ENCODE measurements at regions not wholly inside any gene's neighbourhood (a gene's known extent, or its start where the extent isn't known, plus 50 kb on each side); places are given as distances from the start of the nearest gene placed in this dataset.

DNA sequence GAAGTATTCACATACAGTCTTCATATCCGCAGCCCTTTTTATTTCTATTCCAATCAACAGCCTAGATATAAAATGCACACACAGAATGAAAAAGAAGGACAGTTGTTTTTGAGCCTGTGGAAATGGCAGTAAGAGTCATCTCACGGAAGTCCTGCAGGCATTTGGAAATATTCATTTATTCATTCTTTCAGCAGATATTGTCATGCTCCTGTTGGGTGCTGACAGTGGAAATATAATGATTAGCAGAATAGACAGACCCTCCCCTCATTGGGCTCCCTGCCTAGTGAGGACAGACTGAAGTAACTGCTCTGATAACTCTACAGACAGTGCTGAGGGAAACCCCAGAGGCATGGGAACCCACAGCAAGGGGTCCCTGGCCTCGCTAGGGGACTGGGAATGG, 392.3 kb downstream of the FOXO1 start:
- no peaks in the 10 kb centered on the region for H3K9me3 ChIP-seq (ENCODE audit: low read length)
- peaks cover 25% of the 10 kb centered on the region for H3K4me1 ChIP-seq (ENCODE audit: insufficient read depth, low read length, severe bottlenecking)
- H3K27me3 ChIP-seq (ENCODE audit: insufficient read depth, low read length), result no peaks in the 10 kb centered on the region
- H3K4me3 ChIP-seq (ENCODE audit: low read depth, low read length, poor library complexity, severe bottlenecking), result no peak overlapping the region
- H3K9ac ChIP-seq (ENCODE audit: low read length), result no peak overlapping the region
- no peaks in the 10 kb centered on the region for H3K36me3 ChIP-seq (ENCODE audit: insufficient read depth, low read length)
- no peaks in the 10 kb centered on the region for H3F3A ChIP-seq (ENCODE audit: insufficient read depth, low read length)
- H2AFZ ChIP-seq (ENCODE audit: low read length), result no peak overlapping the region
- no peak for TF ChIP-seq EZH2 (IDR thresholded peaks at IDR 0.05; ENCODE audit: borderline replicate concordance, low read length)
- TF ChIP-seq, protein P1, sequence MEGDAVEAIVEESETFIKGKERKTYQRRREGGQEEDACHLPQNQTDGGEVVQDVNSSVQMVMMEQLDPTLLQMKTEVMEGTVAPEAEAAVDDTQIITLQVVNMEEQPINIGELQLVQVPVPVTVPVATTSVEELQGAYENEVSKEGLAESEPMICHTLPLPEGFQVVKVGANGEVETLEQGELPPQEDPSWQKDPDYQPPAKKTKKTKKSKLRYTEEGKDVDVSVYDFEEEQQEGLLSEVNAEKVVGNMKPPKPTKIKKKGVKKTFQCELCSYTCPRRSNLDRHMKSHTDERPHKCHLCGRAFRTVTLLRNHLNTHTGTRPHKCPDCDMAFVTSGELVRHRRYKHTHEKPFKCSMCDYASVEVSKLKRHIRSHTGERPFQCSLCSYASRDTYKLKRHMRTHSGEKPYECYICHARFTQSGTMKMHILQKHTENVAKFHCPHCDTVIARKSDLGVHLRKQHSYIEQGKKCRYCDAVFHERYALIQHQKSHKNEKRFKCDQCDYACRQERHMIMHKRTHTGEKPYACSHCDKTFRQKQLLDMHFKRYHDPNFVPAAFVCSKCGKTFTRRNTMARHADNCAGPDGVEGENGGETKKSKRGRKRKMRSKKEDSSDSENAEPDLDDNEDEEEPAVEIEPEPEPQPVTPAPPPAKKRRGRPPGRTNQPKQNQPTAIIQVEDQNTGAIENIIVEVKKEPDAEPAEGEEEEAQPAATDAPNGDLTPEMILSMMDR (IDR thresholded peaks at IDR 0.05; ENCODE audit: low read length), result no peak
- no peaks in the 10 kb centered on the region for H3K79me2 ChIP-seq (ENCODE audit: insufficient read depth, low read length)
- no peak overlapping the region for H3K27ac ChIP-seq (ENCODE audit: low read depth, low read length, poor library complexity, severe bottlenecking)
- no peaks in the 10 kb centered on the region for H3K9me2 ChIP-seq (ENCODE audit: low read depth, low read length)
- no peak overlapping the region for H3K4me2 ChIP-seq (ENCODE audit: low read length)
- H4K20me1 ChIP-seq (ENCODE audit: insufficient read depth, low read length), result no peaks in the 10 kb centered on the region

DNA sequence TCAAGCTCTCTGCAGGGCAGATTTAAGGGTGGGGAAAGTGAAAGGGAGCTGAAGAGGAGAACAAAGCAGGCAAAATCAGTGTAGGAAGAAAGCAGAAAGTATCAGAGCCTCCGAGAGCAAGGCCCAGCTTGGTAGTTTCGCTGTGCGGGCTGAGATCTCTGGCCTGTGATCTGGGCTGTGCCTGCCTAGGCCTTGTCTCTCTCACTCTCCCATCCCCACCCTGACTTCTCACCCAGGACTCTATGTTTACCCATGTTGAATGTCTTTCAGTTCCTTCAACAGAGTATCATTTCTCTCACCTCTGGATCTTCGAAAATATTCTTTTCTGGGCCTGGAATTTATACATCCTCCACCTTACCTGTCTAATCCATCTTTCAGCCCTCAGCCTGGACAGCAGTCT, 391.3 kb downstream of the FOXO1 start:
- Histone ChIP-seq H3K27ac (ENCODE audit: low read depth, low read length, poor library complexity, severe bottlenecking) (no peak overlapping the region), H3K27me3 (ENCODE audit: insufficient read depth, low read length) (no peaks in the 10 kb centered on the region), H3K4me3 (ENCODE audit: low read depth, low read length, poor library complexity, severe bottlenecking) (no peak overlapping the region), H3K9me2 (ENCODE audit: low read depth, low read length) (no peaks in the 10 kb centered on the region), H3K9me3 (ENCODE audit: low read length) (no peaks in the 10 kb centered on the region), H2AFZ (ENCODE audit: low read length) (no peak overlapping the region), H3K79me2 (ENCODE audit: insufficient read depth, low read length) (no peaks in the 10 kb centered on the region), H3F3A (ENCODE audit: insufficient read depth, low read length) (no peaks in the 10 kb centered on the region), H3K4me1 (ENCODE audit: insufficient read depth, low read length, severe bottlenecking) (peaks cover 25% of the 10 kb centered on the region), H3K4me2 (ENCODE audit: low read length) (no peak overlapping the region), H3K9ac (ENCODE audit: low read length) (no peak overlapping the region), H3K36me3 (ENCODE audit: insufficient read depth, low read length) (no peaks in the 10 kb centered on the region), H4K20me1 (ENCODE audit: insufficient read depth, low read length) (no peaks in the 10 kb centered on the region)
- TF ChIP-seq, protein P1 (IDR thresholded peaks at IDR 0.05; ENCODE audit: low read length), result no peak
- no peak for TF ChIP-seq EZH2 (IDR thresholded peaks at IDR 0.05; ENCODE audit: borderline replicate concordance, low read length)

DNA sequence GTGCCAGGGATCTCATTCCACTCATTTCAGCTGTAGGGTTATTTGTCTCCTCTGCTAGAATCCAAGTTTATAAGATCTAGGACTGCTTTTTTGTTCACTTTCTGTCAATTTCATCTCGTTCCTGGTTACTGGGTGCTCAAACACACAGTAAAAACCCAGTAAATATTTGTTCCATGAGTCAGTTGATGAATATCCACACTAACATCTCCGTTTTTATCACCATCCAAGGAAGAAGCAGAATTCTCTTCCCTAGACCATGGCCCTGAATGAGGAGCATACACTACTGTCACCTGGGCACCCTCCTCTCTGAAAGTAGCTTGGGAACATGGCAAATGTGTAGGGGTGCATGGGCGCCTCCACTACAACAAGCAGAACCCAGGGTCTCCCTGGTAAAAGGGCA, 390.8 kb downstream of the FOXO1 start:
- Histone ChIP-seq H3F3A (ENCODE audit: insufficient read depth, low read length) (no peaks in the 10 kb centered on the region), H3K4me2 (ENCODE audit: low read length) (no peak overlapping the region), H4K20me1 (ENCODE audit: insufficient read depth, low read length) (no peaks in the 10 kb centered on the region), H3K4me1 (ENCODE audit: insufficient read depth, low read length, severe bottlenecking) (peaks cover 25% of the 10 kb centered on the region), H3K9ac (ENCODE audit: low read length) (no peak overlapping the region), H3K27me3 (ENCODE audit: insufficient read depth, low read length) (no peaks in the 10 kb centered on the region), H3K27ac (ENCODE audit: low read depth, low read length, poor library complexity, severe bottlenecking) (no peak overlapping the region), H2AFZ (ENCODE audit: low read length) (no peak overlapping the region), H3K9me2 (ENCODE audit: low read depth, low read length) (no peaks in the 10 kb centered on the region), H3K36me3 (ENCODE audit: insufficient read depth, low read length) (no peaks in the 10 kb centered on the region), H3K79me2 (ENCODE audit: insufficient read depth, low read length) (no peaks in the 10 kb centered on the region), H3K4me3 (ENCODE audit: low read depth, low read length, poor library complexity, severe bottlenecking) (no peak overlapping the region), H3K9me3 (ENCODE audit: low read length) (no peaks in the 10 kb centered on the region)
- TF ChIP-seq, protein P1 (IDR thresholded peaks at IDR 0.05; ENCODE audit: low read length), result no peak
- no peak for TF ChIP-seq EZH2 (IDR thresholded peaks at IDR 0.05; ENCODE audit: borderline replicate concordance, low read length)
